Endothelial cell (in vitro differentiated cells): ENCODE measurements at regions not wholly inside any gene's neighbourhood (a gene's known extent, or its start where the extent isn't known, plus 50 kb on each side); places are given as distances from the start of the nearest gene placed in this dataset.

Experiments used
- DNase-seq: peaks from one replicate; pipeline ENCODE4 v3.0.0; 2021; ENCODE audit warnings: low spot score
- H3K27ac Mint-ChIP-seq: one replicate; pipeline ENCODE4 v1.8.0; 2021; ENCODE audit warnings: mixed read lengths, inconsistent platforms; ENCODE audit not compliant: unreplicated experiment
- H3K27me3 Mint-ChIP-seq: one replicate; pipeline ENCODE4 v1.8.0; 2021; ENCODE audit warnings: mild to moderate bottlenecking, moderate library complexity, mixed read lengths, inconsistent platforms; ENCODE audit not compliant: unreplicated experiment
- H3K36me3 Mint-ChIP-seq: one replicate; pipeline ENCODE4 v1.8.0; 2021; ENCODE audit warnings: mild to moderate bottlenecking, low read depth, mixed read lengths, inconsistent platforms; ENCODE audit not compliant: unreplicated experiment
- H3K4me1 Mint-ChIP-seq: one replicate; pipeline ENCODE4 v1.8.0; 2021; ENCODE audit warnings: mild to moderate bottlenecking, mixed read lengths, inconsistent platforms; ENCODE audit not compliant: unreplicated experiment
- H3K4me3 Mint-ChIP-seq: one replicate; pipeline ENCODE4 v1.8.0; 2021; ENCODE audit warnings: mild to moderate bottlenecking, mixed read lengths, inconsistent platforms; ENCODE audit not compliant: unreplicated experiment
- H3K9me3 Mint-ChIP-seq: one replicate; pipeline ENCODE4 v1.8.0; 2021; ENCODE audit warnings: mixed read lengths, inconsistent platforms; ENCODE audit not compliant: unreplicated experiment
- CTCF ChIP-seq: fragments of 200-600 bp; sonication (generic); IDR thresholded peaks from one replicate; pipeline ENCODE4 v1.5.0; 2021; ENCODE audit warnings: antibody characterized with exemption; ENCODE audit not compliant: unreplicated experiment

GRCh38 chrX:137313627-137314026, 252.3 kb upstream of the ZIC3 start:
- Mint-ChIP-seq H3K36me3 (no peaks in the 10 kb centered on the region), H3K4me1 (no peaks in the 10 kb centered on the region), H3K9me3 (no peaks in the 10 kb centered on the region), H3K4me3 (no peak overlapping the region), H3K27ac (no peak overlapping the region), H3K27me3 (peaks cover 1% of the 10 kb centered on the region)
- TF ChIP-seq CTCF: no peak
- no peak for DNase-seq

GRCh38 chrX:137305404-137305803, 260.5 kb upstream of the ZIC3 start:
- Mint-ChIP-seq H3K27me3 (no peaks in the 10 kb centered on the region), H3K27ac (no peak overlapping the region), H3K36me3 (no peaks in the 10 kb centered on the region), H3K4me3 (no peak overlapping the region), H3K9me3 (no peaks in the 10 kb centered on the region), H3K4me1 (no peaks in the 10 kb centered on the region)
- no peak for TF ChIP-seq CTCF
- no peak for DNase-seq

GRCh38 chrX:137297167-137297566, 263.4 kb upstream of the GPR101 start:
- no peak overlapping the region for H3K4me3 Mint-ChIP-seq
- no peaks in the 10 kb centered on the region for H3K36me3 Mint-ChIP-seq
- no peak overlapping the region for H3K27ac Mint-ChIP-seq
- no peaks in the 10 kb centered on the region for H3K9me3 Mint-ChIP-seq
- no peak for DNase-seq
- H3K27me3 Mint-ChIP-seq: peaks cover 2% of the 10 kb centered on the region
- TF ChIP-seq CTCF: no peak
- no peaks in the 10 kb centered on the region for H3K4me1 Mint-ChIP-seq

- Mint-ChIP-seq H3K36me3 (no peaks in the 10 kb centered on the region), H3K4me3 (no peak overlapping the region), H3K4me1 (no peaks in the 10 kb centered on the region), H3K27ac (no peak overlapping the region), H3K27me3 (no peaks in the 10 kb centered on the region), H3K9me3 (no peaks in the 10 kb centered on the region)
- no peak for DNase-seq
- no peak for TF ChIP-seq CTCF
Observed at GRCh38 chrX:137290011-137290410, 256.2 kb upstream of the GPR101 start.

GRCh38 chrX:137287191-137287590, 253.4 kb upstream of the GPR101 start:
- no peak for DNase-seq
- TF ChIP-seq CTCF: no peak
- Mint-ChIP-seq H3K27ac (no peak overlapping the region), H3K36me3 (no peaks in the 10 kb centered on the region), H3K27me3 (no peaks in the 10 kb centered on the region), H3K4me1 (no peaks in the 10 kb centered on the region), H3K4me3 (no peak overlapping the region), H3K9me3 (no peaks in the 10 kb centered on the region)
